ENCODE measurements at regions not wholly inside any gene's neighbourhood (a gene's known extent, or its start where the extent isn't known, plus 50 kb on each side); places are given as distances from the start of the nearest gene placed in this dataset.

DNA sequence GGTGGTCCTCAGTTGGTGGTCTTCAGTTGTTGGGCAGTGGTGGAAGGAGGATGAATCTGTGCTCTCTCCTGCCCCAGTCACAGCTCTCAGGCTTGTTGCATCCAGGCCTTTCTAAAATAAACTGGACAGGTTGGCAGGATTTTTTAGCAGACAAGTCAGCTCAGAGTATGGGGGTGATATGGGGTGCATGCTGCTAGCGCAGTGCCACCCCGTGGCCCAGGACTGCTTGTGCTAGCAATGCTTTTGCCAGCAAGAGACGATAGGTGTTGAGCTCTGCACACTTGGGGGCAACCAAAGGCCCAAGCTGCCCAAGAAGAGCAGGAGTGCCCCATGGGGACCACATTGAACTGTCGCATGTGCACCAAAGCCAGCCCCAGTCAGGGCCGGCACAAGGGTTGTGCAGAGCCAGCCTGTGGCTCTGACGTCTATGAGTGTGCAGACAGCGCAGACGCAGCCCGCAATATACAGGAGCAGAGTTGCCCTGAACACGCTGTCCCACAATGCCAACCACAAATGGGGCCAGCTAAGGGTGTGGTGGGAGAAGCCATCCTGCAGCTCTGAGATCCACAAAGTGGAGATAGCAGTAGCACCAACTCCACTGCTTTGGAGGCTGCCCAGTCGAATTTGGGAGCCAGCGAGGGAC is 49.8 kb upstream of the PDSS1 start:
- TF ChIP-seq, protein P1, sequence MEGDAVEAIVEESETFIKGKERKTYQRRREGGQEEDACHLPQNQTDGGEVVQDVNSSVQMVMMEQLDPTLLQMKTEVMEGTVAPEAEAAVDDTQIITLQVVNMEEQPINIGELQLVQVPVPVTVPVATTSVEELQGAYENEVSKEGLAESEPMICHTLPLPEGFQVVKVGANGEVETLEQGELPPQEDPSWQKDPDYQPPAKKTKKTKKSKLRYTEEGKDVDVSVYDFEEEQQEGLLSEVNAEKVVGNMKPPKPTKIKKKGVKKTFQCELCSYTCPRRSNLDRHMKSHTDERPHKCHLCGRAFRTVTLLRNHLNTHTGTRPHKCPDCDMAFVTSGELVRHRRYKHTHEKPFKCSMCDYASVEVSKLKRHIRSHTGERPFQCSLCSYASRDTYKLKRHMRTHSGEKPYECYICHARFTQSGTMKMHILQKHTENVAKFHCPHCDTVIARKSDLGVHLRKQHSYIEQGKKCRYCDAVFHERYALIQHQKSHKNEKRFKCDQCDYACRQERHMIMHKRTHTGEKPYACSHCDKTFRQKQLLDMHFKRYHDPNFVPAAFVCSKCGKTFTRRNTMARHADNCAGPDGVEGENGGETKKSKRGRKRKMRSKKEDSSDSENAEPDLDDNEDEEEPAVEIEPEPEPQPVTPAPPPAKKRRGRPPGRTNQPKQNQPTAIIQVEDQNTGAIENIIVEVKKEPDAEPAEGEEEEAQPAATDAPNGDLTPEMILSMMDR (IDR thresholded peaks at IDR 0.05; ENCODE audit: insufficient read depth, low read depth, low read length): no peak
- TF ChIP-seq EZH2 (IDR thresholded peaks at IDR 0.05; ENCODE audit: insufficient read depth, low read length): no peak
